HT-29 (cell line): ENCODE measurements at regions not wholly inside any gene's neighbourhood (a gene's known extent, or its start where the extent isn't known, plus 50 kb on each side); places are given as distances from the start of the nearest gene placed in this dataset.
A peak's percentile ranks its signal among the peaks of the same experiment; 100 is the strongest.
"Not testable (repeated sequence)": the region's sequence is repeated elsewhere in the genome, so short reads cannot be mapped to it uniquely, and the experiment has no call there.

ENCODE experiments used
- DNase-seq: peaks from one replicate; pipeline ENCODE4 v3.0.0-alpha.2; 2015; ENCODE audit warnings: low spot score

DNA sequence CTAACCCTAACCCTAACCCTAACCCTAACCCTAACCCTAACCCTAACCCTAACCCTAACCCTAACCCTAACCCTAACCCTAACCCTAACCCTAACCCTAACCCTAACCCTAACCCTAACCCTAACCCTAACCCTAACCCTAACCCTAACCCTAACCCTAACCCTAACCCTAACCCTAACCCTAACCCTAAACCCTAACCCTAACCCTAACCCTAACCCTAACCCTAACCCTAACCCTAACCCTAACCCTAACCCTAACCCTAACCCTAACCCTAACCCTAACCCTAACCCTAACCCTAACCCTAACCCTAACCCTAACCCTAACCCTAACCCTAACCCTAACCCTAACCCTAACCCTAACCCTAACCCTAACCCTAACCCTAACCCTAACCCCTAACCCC is 80.6 kb upstream of the PLEKHG4B start:
- DNase-seq: not testable (repeated sequence)

DNA sequence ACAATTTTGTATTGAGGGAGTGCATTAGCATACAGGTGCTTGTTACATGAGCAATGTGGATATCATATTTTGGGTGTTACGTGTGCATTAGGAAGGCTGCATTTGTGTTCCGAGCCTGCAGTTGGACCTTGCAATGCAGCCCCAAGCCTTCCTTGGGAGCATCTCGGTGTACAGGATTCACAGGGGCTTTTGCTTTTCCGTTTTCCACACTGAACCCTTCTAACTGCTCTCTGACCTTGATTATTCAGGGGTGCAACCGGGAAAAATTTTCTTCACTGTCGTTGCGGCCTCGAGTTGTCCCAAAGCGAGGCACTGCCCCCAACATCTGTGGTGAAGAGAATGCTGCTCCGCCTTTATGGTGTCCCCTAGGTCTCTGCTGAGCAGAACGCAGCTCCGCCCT is 80.1 kb upstream of the PLEKHG4B start:
- DNase-seq: peak; percentile 36

DNA sequence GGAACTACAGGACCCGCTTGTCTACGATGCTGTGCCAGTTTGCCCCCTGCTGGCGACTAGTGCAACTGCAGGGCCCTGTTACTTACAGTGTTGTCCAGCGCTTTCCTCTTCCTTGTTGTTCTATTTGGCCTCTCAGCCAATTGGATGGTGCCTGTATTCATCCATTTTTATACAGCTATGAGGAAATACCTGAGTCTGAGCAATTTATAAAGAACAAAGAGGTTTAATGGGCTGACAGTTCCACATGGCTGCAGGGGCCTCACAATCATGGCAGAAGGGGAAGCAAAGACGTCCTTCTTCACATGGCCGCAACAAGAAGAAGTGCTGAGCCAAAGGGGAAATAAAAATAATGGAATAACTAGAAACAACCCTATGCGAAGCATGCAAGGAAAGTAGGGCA is 78.7 kb upstream of the PLEKHG4B start:
- DNase-seq: no peak

DNA sequence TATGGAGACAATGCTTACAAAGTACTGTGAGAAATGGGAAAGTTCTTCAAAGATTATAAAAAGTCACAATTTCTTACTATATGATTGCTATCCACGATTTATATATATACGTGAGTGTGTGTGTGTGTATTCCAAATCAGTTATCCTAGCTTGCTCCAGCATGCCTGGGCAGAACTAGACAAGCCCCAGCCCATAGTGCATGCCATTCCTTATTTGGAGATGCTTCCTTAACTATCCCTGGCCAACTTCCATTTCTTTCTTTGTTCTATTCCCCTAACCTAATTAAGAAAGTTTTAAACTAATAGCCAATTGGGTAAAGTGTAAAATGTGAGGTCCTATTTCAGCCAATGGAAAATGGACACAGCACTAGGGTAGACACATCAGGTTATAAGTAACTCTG is 77.3 kb upstream of the PLEKHG4B start:
- DNase-seq: not testable (repeated sequence)

DNA sequence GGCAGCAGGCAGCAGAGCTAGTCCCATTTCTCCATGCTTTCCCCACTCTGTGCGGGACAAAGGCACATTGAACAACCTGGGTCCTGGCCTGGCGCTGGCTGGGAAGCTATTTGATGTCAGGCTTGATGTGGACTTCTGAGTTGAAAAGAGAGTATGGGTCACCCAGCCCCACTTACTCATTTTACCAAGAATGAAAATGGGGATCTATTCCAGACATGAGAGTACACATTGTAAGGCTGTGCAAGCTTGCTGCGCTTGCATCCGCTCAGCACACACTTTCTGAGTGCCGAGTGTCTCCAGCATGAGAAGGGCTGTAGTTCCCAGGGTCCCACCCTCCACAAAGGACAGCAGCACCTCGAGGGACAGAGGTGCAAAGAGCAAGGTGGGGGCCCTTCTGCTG is 71.7 kb upstream of the PLEKHG4B start:
- DNase-seq: not testable (repeated sequence)

DNA sequence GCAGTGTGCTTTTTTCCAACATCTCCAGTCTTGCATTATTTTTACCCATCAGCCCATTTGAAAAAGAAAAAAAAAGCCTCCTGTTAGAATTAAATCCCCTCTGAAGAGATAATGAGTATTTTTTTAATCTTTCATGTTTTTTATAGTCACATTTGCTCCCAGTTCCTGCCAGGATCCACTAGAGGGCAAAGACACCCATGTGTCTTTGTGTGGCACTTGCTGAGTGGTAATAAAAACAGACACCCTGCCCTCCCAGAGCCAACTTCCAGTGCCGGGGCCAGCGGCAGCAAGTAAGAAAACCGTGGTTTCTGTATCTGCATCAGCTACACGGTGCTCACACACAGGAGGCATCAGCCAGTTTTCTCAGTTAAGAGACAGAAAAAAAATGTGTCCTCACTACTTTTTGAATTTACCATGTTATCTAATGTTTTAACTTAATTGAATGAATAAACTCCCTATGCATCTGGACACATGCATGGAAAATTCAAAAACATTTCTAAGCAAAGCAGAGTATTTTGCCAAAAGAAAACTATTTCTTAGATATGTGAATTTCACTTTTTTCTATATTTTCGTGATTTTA is 70.2 kb upstream of the PLEKHG4B start:
- DNase-seq: peak; percentile 61

DNA sequence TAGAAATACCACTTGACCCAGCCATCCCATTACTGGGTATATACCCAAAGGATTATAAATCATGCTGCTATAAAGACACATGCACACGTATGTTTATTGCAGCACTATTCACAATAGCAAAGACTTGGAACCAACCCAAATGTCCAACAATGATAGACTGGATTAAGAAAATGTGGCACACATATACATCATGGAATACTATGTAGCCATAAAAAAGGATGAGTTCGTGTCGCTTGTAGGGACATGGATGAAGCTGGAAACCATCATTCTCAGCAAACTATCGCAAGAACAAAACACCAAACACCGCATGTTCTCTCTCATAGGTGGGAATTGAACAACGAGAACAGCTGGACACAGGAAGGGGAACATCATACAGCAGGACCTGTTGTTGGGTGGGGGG is 68.1 kb upstream of the PLEKHG4B start:
- not testable (repeated sequence) for DNase-seq

DNA sequence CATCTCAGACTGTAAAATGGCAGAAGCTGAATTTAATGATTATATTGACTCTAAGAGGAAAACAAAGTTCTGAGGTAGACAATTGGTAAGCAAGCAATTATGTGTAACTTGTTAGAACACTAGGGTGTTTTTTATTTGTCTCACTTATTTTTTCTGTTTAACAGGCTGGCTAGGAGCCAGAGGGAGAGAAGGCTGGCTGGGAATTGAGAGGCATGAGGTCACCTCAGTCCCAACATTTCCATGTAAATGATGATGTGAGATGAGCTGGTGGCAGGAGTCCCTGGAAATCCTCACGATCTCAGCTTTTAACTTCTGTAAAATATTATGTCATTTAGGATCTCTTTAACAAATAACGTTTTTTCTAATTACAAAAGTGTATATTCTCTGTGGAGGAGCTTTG is 66.9 kb upstream of the PLEKHG4B start:
- DNase-seq: not testable (repeated sequence)

DNA sequence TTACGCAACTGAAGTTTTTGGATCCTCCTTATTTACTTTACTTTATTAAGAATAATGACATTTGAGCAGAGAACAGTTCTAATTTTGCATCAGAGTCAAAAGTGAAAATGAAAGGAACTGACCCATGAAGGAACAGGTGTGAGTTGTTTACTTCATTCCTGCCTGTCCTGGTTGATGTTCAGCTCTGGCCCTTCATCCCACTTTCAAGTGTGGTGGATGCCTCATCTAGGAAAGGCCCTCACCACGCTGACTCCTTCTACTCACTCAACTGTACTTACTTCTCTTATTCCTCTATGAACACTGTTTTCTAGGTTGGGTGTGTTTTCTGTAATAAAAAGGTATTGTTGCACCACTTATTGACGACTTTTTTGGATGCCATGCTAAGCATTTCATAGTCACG is 61.8 kb upstream of the PLEKHG4B start:
- DNase-seq: no peak

DNA sequence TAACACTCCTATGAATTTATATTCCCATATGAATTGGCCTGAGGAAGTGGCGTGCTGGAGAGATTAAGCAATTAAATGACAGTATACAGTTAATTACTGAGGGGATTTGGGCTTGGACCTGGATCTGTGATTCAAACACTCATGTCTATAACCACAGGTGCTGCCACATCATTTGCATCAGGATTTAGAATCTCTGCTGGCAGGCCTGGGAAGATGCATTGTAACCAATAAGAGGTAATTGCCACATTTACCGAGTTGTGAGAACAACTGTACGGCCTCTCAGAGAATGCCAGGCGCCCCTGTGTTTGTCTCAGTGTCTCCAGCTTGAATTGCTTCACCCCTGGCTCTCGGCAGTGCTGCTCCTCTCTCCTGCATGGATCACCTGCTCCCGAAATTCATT is 61.4 kb upstream of the PLEKHG4B start:
- not testable (repeated sequence) for DNase-seq

DNA sequence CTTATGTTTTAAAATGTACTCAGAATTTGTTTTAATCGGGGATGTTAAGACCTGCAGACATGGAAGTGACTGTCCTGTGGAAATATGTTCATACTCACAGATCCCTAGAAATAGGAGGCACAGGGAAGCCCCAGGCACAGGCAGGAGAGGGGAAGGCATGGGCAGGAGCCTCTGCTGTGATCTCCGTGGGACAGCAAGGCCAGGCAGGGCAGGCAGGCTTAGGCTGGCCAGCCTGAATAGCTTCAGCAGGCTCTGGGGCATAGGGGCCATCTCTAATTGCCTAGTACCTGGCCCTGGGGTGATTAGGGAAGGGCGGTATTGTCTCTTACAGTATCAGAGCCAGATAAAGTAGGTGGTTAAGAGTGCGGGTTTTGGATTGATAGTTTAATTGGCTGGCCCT is 59.8 kb upstream of the PLEKHG4B start:
- no peak for DNase-seq

DNA sequence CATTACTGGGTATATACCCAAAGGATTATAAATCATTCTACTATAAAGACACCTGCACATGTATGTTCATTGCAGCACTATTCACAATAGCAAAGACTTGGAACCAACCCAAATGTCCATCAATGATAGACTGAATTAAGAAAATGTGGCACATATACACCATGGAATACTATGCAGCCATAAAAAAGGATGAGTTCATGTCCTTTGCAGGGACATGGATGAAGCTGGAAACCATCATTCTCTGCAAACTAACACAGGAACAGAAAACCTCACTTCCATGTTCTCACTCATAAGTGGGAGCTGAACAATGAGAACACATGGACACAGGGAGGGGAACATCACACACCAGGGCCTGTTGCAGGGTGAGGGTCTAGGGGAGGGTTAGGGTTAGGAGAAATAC is 56.4 kb upstream of the PLEKHG4B start:
- DNase-seq: not testable (repeated sequence)

DNA sequence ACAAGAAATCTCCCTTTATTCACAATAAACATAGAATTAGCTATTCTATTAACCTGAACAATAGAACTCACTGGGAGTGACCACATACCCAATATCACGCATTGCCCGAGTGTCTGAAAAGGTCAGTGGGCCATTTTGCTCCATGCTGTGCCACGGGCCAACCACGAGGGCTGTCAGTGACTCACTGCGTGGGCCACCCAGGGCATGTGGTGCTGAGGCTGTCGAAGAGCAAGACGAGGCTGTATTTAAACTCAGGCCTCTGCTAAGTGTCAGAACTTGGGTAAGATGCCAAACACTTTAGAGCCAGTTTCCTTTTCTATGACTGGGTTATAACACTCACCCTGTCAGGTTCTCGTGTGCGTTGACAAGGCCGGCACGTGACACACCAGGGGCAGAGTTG is 54.8 kb upstream of the PLEKHG4B start:
- DNase-seq: not testable (repeated sequence)

DNA sequence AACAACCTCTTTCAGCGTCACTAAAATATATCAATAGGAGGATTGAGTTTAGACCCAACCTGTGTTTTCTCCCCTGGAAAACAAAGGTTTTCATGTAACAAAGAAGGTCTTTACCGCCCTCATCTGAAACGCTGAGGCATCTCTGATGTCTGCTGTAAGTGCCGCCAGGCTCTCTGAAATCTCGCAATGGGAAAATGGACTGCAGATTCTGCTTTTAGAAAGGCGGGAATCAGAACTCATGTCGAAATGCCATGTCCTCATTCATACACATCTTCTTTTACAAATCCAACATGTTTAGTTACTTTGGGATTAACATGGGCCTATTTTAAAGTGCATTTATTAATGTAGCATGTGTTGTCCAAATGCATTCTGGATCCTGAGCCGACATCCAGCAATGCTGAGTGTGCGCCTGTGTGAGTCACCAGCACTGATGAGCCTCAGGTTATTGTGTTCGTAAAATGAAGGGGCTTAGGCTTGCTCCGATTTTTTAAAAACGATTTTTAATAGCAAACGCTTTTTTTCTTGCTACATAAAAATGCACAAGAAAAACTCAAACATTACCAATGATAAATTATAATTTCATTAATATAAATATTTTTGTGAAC is 51.9 kb upstream of the PLEKHG4B start:
- no peak for DNase-seq
